ENCODE measurements at regions not wholly inside any gene's neighbourhood (a gene's known extent, or its start where the extent isn't known, plus 50 kb on each side); places are given as distances from the start of the nearest gene placed in this dataset.

DNA sequence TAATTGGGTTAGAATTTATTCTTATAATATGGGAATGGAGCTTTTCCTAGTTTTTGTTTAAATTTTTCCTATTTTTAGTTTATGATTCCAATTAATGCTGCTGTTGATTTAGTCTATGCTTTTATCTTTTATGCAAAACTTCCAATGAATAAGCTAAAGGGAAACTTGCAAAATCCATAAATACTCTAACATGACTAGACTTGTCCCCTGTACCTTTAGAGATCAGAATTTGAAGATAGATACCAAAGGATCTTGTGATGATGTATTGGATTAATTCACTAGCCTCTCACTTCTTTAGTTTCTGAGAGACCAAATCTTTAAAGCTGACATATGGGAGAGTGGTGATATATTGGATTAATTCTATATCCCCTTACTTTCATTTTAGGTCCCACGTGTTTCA, 306.6 kb upstream of the PRMT6 start:
- 84% methylated on average over 1 of the region's 1 CpG for WGBS (ENCODE audit: low lambda C conversion rate, missing lambda C conversion rate)

GRCh38 chr1:106751002-106751401, 305.5 kb upstream of the PRMT6 start:
- Histone ChIP-seq H3K9me3 (ENCODE audit: low read depth) (no peaks in the 10 kb centered on the region), H3K27ac (no peak overlapping the region), H3K36me3 (replicated peaks; ENCODE audit: insufficient read depth, low read depth) (no peaks in the 10 kb centered on the region), H2AFZ (no peak overlapping the region), H3K4me2 (no peak overlapping the region), H3K4me3 (no peak overlapping the region), H3K79me2 (no peaks in the 10 kb centered on the region), H3K9me2 (replicated peaks; ENCODE audit: insufficient read depth) (no peaks in the 10 kb centered on the region), H4K20me1 (ENCODE audit: insufficient read depth, poor library complexity, severe bottlenecking) (no peaks in the 10 kb centered on the region), H3K4me1 (ENCODE audit: insufficient read depth) (no peaks in the 10 kb centered on the region), H3K27me3 (no peaks in the 10 kb centered on the region)
- TF ChIP-seq EZH2phosphoT487 (IDR thresholded peaks at IDR 0.05; ENCODE audit: low read depth, severe bottlenecking, unreplicated experiment) = no peak
- DNase-seq (ENCODE audit: low spot score) = no peak
- WGBS (ENCODE audit: low lambda C conversion rate, missing lambda C conversion rate) = 67% methylated on average over 2 of the region's 2 CpGs

More for the DNA sequence above, 306.6 kb upstream of the PRMT6 start:
- Histone ChIP-seq H3K36me3 (replicated peaks; ENCODE audit: insufficient read depth, low read depth) (no peaks in the 10 kb centered on the region), H3K9me2 (replicated peaks; ENCODE audit: insufficient read depth) (no peaks in the 10 kb centered on the region), H3K27ac (no peak overlapping the region), H3K4me1 (ENCODE audit: insufficient read depth) (no peaks in the 10 kb centered on the region), H3K27me3 (no peaks in the 10 kb centered on the region), H3K4me2 (no peak overlapping the region), H3K9me3 (ENCODE audit: low read depth) (no peaks in the 10 kb centered on the region), H3K4me3 (no peak overlapping the region), H2AFZ (no peak overlapping the region), H4K20me1 (ENCODE audit: insufficient read depth, poor library complexity, severe bottlenecking) (no peaks in the 10 kb centered on the region), H3K79me2 (no peaks in the 10 kb centered on the region)
- TF ChIP-seq EZH2phosphoT487 (IDR thresholded peaks at IDR 0.05; ENCODE audit: low read depth, severe bottlenecking, unreplicated experiment) = no peak
- no peak for TF ChIP-seq EZH2 (IDR thresholded peaks at IDR 0.05; ENCODE audit: borderline replicate concordance)
- TF ChIP-seq, protein P1, sequence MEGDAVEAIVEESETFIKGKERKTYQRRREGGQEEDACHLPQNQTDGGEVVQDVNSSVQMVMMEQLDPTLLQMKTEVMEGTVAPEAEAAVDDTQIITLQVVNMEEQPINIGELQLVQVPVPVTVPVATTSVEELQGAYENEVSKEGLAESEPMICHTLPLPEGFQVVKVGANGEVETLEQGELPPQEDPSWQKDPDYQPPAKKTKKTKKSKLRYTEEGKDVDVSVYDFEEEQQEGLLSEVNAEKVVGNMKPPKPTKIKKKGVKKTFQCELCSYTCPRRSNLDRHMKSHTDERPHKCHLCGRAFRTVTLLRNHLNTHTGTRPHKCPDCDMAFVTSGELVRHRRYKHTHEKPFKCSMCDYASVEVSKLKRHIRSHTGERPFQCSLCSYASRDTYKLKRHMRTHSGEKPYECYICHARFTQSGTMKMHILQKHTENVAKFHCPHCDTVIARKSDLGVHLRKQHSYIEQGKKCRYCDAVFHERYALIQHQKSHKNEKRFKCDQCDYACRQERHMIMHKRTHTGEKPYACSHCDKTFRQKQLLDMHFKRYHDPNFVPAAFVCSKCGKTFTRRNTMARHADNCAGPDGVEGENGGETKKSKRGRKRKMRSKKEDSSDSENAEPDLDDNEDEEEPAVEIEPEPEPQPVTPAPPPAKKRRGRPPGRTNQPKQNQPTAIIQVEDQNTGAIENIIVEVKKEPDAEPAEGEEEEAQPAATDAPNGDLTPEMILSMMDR (IDR thresholded peaks at IDR 0.05; ENCODE audit: poor library complexity) = no peak
- DNase-seq (ENCODE audit: low spot score) = no peak

DNA sequence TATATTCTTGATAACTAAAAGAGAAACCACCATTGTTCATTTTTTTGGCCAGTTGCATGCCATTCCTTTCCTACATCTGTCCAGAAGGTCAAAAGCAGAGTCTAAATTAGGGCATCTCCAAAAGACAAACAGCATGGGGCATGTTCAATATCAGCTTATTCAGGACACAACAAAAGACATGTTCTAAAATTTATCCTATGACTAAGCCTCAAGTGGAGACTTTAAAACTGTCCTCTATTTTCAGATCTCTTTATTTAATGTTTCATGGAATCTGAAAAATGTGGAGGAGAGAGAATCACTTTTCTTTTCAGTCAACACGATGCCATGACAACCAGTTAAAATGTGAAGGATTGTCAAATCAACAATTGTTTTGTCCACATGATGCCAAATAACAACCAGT, 303.4 kb upstream of the PRMT6 start:
- Histone ChIP-seq H3K4me1 (ENCODE audit: insufficient read depth) (no peaks in the 10 kb centered on the region), H3K79me2 (no peaks in the 10 kb centered on the region), H3K9me3 (ENCODE audit: low read depth) (no peaks in the 10 kb centered on the region), H3K36me3 (replicated peaks; ENCODE audit: insufficient read depth, low read depth) (no peaks in the 10 kb centered on the region), H4K20me1 (ENCODE audit: insufficient read depth, poor library complexity, severe bottlenecking) (no peaks in the 10 kb centered on the region), H3K27me3 (no peaks in the 10 kb centered on the region), H3K27ac (no peak overlapping the region), H3K9me2 (replicated peaks; ENCODE audit: insufficient read depth) (no peaks in the 10 kb centered on the region), H3K4me2 (no peak overlapping the region), H3K4me3 (no peak overlapping the region), H2AFZ (no peak overlapping the region)
- no peak for TF ChIP-seq EZH2 (IDR thresholded peaks at IDR 0.05; ENCODE audit: borderline replicate concordance)
- TF ChIP-seq, protein P1 (IDR thresholded peaks at IDR 0.05; ENCODE audit: poor library complexity) = no peak
- TF ChIP-seq EZH2phosphoT487 (IDR thresholded peaks at IDR 0.05; ENCODE audit: low read depth, severe bottlenecking, unreplicated experiment) = no peak
- 92% methylated on average over 1 of the region's 1 CpG for WGBS (ENCODE audit: low lambda C conversion rate, missing lambda C conversion rate)
- no peak for DNase-seq (ENCODE audit: low spot score)

- no peak overlapping the region for H3K4me2 ChIP-seq
- no peaks in the 10 kb centered on the region for H4K20me1 ChIP-seq (ENCODE audit: insufficient read depth, poor library complexity, severe bottlenecking)
- TF ChIP-seq EZH2 (IDR thresholded peaks at IDR 0.05; ENCODE audit: borderline replicate concordance) (no peak), EZH2phosphoT487 (IDR thresholded peaks at IDR 0.05; ENCODE audit: low read depth, severe bottlenecking, unreplicated experiment) (no peak)
- TF ChIP-seq, protein P1 (IDR thresholded peaks at IDR 0.05; ENCODE audit: poor library complexity) = no peak
- H3K27me3 ChIP-seq = no peaks in the 10 kb centered on the region
- H3K4me1 ChIP-seq (ENCODE audit: insufficient read depth) = no peaks in the 10 kb centered on the region
- H3K27ac ChIP-seq = no peak overlapping the region
- no peaks in the 10 kb centered on the region for H3K9me2 ChIP-seq (replicated peaks; ENCODE audit: insufficient read depth)
- no peak overlapping the region for H2AFZ ChIP-seq
- H3K9me3 ChIP-seq (ENCODE audit: low read depth) = no peaks in the 10 kb centered on the region
- no peak overlapping the region for H3K4me3 ChIP-seq
- no peaks in the 10 kb centered on the region for H3K36me3 ChIP-seq (replicated peaks; ENCODE audit: insufficient read depth, low read depth)
- WGBS (ENCODE audit: low lambda C conversion rate, missing lambda C conversion rate) = 74% methylated on average over 1 of the region's 1 CpG
- H3K79me2 ChIP-seq = no peaks in the 10 kb centered on the region
- no peak for DNase-seq (ENCODE audit: low spot score)
These were observed 301.5 kb upstream of the PRMT6 start for GRCh38 chr1:106754957-106755356.
